Stimulated activated naive B cell treated with anti-CD40 and anti-IgM and Interleukin-4, amounts not matched to agents 10 μg/mL and 1 μg/mL and 100 μg/mL, for 72 hours (primary cell): ENCODE measurements at regions not wholly inside any gene's neighbourhood (a gene's known extent, or its start where the extent isn't known, plus 50 kb on each side); places are given as distances from the start of the nearest gene placed in this dataset.
"Not testable (repeated sequence)": the region's sequence is repeated elsewhere in the genome, so short reads cannot be mapped to it uniquely, and the experiment has no call there.

ENCODE experiments used
- ATAC-seq, 2 donors: fragments of 150-1000 bp; cut with Tn5 transposase; replicated peaks; 2 replicates each; pipeline ENCODE4 v1.10.0; 2021; ENCODE audit warnings: moderate library complexity in 1 of 2
- DNase-seq: peaks from one replicate; pipeline ENCODE4 v3.0.0; 2021
- H3K27ac Mint-ChIP-seq: one replicate; pipeline ENCODE4 v1.8.0; 2022; ENCODE audit warnings: mild to moderate bottlenecking, mixed read lengths
- H3K27me3 Mint-ChIP-seq, 2 donors: one replicate each; pipeline ENCODE4 v1.8.0; 2022; ENCODE audit warnings: mixed read lengths in 2 of 2
- H3K36me3 Mint-ChIP-seq, 2 donors: one replicate each; pipeline ENCODE4 v1.8.0; 2022; ENCODE audit warnings: mixed read lengths in 2 of 2, mild to moderate bottlenecking in 1 of 2
- H3K4me1 Mint-ChIP-seq, 2 donors: one replicate each; pipeline ENCODE4 v1.8.0; 2022; ENCODE audit warnings: mixed read lengths in 2 of 2, mild to moderate bottlenecking in 1 of 2
- H3K4me3 Mint-ChIP-seq, 2 donors: one replicate each; pipeline ENCODE4 v1.8.0; 2022; ENCODE audit warnings: mild to moderate bottlenecking in 2 of 2, mixed read lengths in 2 of 2, moderate library complexity in 1 of 2
- H3K9me3 Mint-ChIP-seq, 2 donors: one replicate each; pipeline ENCODE4 v1.8.0; 2022; ENCODE audit warnings: mixed read lengths in 2 of 2, mild to moderate bottlenecking in 1 of 2

- H3K4me3 Mint-ChIP-seq: no peak overlapping the region
- no peak for DNase-seq
- peaks cover 1 to 4% of the 10 kb centered on the region in 2 donors for H3K9me3 Mint-ChIP-seq
- H3K27me3 Mint-ChIP-seq: peaks cover 6 to 17% of the 10 kb centered on the region in 2 donors
- H3K36me3 Mint-ChIP-seq: no peaks in the 10 kb centered on the region
- no peaks in the 10 kb centered on the region for H3K4me1 Mint-ChIP-seq
- H3K27ac Mint-ChIP-seq: no peak overlapping the region
- ATAC-seq: no peak
Measured at GRCh38 chr5:130875656-130876055, 289.4 kb downstream of the HINT1 start.

- DNase-seq (no peak), ATAC-seq (no peak)
- H3K27ac Mint-ChIP-seq: no peak overlapping the region
- H3K4me1 Mint-ChIP-seq: no peaks in the 10 kb centered on the region
- peaks cover 6 to 17% of the 10 kb centered on the region in 2 donors for H3K27me3 Mint-ChIP-seq
- no peaks in the 10 kb centered on the region for H3K36me3 Mint-ChIP-seq
- H3K4me3 Mint-ChIP-seq: no peak overlapping the region
- H3K9me3 Mint-ChIP-seq: peaks cover 1 to 4% of the 10 kb centered on the region in 2 donors
Measured at GRCh38 chr5:130874861-130875417, 290.1 kb downstream of the HINT1 start.

- H3K27ac Mint-ChIP-seq: no peak overlapping the region
- peaks cover 0 to 8% of the 10 kb centered on the region in 2 donors for H3K27me3 Mint-ChIP-seq
- H3K9me3 Mint-ChIP-seq: no peaks in the 10 kb centered on the region
- no peaks in the 10 kb centered on the region for H3K36me3 Mint-ChIP-seq
- ATAC-seq (peak; percentile 60 to 65), DNase-seq (peak; percentile 8)
- H3K4me1 Mint-ChIP-seq: peaks cover 0 to 5% of the 10 kb centered on the region in 2 donors
- no peak overlapping the region for H3K4me3 Mint-ChIP-seq
Measured at GRCh38 chr5:130871346-130872086, 293.5 kb downstream of the HINT1 start.

- Mint-ChIP-seq H3K9me3 (no peaks in the 10 kb centered on the region), H3K36me3 (no peaks in the 10 kb centered on the region), H3K4me3 (no peak overlapping the region), H3K4me1 (peaks cover 0 to 5% of the 10 kb centered on the region in 2 donors), H3K27me3 (peaks cover 0 to 8% of the 10 kb centered on the region in 2 donors), H3K27ac (no peak overlapping the region)
- ATAC-seq (no peak), DNase-seq (no peak)
Measured at GRCh38 chr5:130870691-130871090, 294.4 kb downstream of the HINT1 start.

GRCh38 chr5:130868186-130868840, 296.7 kb downstream of the HINT1 start:
- H3K27ac Mint-ChIP-seq: no peak overlapping the region
- H3K9me3 Mint-ChIP-seq: peaks cover 5 to 11% of the 10 kb centered on the region in 2 donors
- DNase-seq: no peak
- ATAC-seq: no peak
- H3K27me3 Mint-ChIP-seq: peaks cover 7 to 19% of the 10 kb centered on the region in 2 donors
- peaks cover 0 to 2% of the 10 kb centered on the region in 2 donors for H3K36me3 Mint-ChIP-seq
- H3K4me3 Mint-ChIP-seq: no peak overlapping the region
- peaks cover 0 to 5% of the 10 kb centered on the region in 2 donors for H3K4me1 Mint-ChIP-seq

GRCh38 chr5:130845049-130845765, 319.8 kb downstream of the HINT1 start:
- Mint-ChIP-seq H3K27me3 (peaks cover 19% of the 10 kb centered on the region in 2 donors), H3K36me3 (no peaks in the 10 kb centered on the region), H3K4me3 (no peak overlapping the region), H3K4me1 (no peaks in the 10 kb centered on the region), H3K27ac (no peak overlapping the region), H3K9me3 (peaks cover 10 to 11% of the 10 kb centered on the region in 2 donors)
- DNase-seq (no peak), ATAC-seq (no peak)

GRCh38 chr5:130836729-130837649, 328.1 kb downstream of the HINT1 start:
- peak; percentile 23 to 33 for ATAC-seq
- Mint-ChIP-seq H3K27me3 (peaks cover 0 to 11% of the 10 kb centered on the region in 2 donors), H3K36me3 (no peaks in the 10 kb centered on the region), H3K9me3 (peaks cover 0 to 4% of the 10 kb centered on the region in 2 donors), H3K4me1 (peaks cover 7 to 9% of the 10 kb centered on the region in 2 donors), H3K27ac (peak overlapping the region; percentile 33), H3K4me3 (peak overlapping the region; percentile 80 to 84)
- no peak for DNase-seq

- not testable (repeated sequence) for H3K27ac Mint-ChIP-seq
Measured at GRCh38 chr5:130817598-130818384, 347.3 kb downstream of the HINT1 start.

GRCh38 chr5:130815246-130815645, 349.8 kb downstream of the HINT1 start:
- no peak overlapping the region for H3K4me3 Mint-ChIP-seq

More at GRCh38 chr5:130817598-130818384, 347.3 kb downstream of the HINT1 start:
- DNase-seq, H3K4me3 Mint-ChIP-seq, ATAC-seq, H3K9me3 Mint-ChIP-seq, H3K36me3 Mint-ChIP-seq, H3K27me3 Mint-ChIP-seq, H3K4me1 Mint-ChIP-seq: not testable (repeated sequence)

GRCh38 chr5:130808691-130809090, 356.4 kb downstream of the HINT1 start:
- no peaks in the 10 kb centered on the region for H3K4me1 Mint-ChIP-seq
- no peak for ATAC-seq
- DNase-seq: no peak
- no peak overlapping the region for H3K4me3 Mint-ChIP-seq
- no peak overlapping the region for H3K27ac Mint-ChIP-seq
- H3K27me3 Mint-ChIP-seq: peaks cover 0 to 12% of the 10 kb centered on the region in 2 donors
- no peaks in the 10 kb centered on the region for H3K36me3 Mint-ChIP-seq
- H3K9me3 Mint-ChIP-seq: no peaks in the 10 kb centered on the region

More at GRCh38 chr5:130815246-130815645, 349.8 kb downstream of the HINT1 start:
- Mint-ChIP-seq H3K4me1 (no peaks in the 10 kb centered on the region), H3K36me3 (no peaks in the 10 kb centered on the region), H3K9me3 (peaks cover 0 to 2% of the 10 kb centered on the region in 2 donors), H3K27me3 (peaks cover 0 to 3% of the 10 kb centered on the region in 2 donors), H3K27ac (no peak overlapping the region)
- ATAC-seq (no peak), DNase-seq (no peak)

GRCh38 chr5:130805648-130806047, 359.4 kb downstream of the HINT1 start:
- H3K4me3 Mint-ChIP-seq: no peak overlapping the region
- H3K9me3 Mint-ChIP-seq: peaks cover 6 to 7% of the 10 kb centered on the region in 2 donors
- no peak overlapping the region for H3K27ac Mint-ChIP-seq
- DNase-seq: no peak
- H3K4me1 Mint-ChIP-seq: no peaks in the 10 kb centered on the region
- no peaks in the 10 kb centered on the region for H3K36me3 Mint-ChIP-seq
- no peak for ATAC-seq
- H3K27me3 Mint-ChIP-seq: peaks cover 3 to 12% of the 10 kb centered on the region in 2 donors

GRCh38 chr5:130805036-130805435, 360.0 kb downstream of the HINT1 start:
- H3K9me3 Mint-ChIP-seq: peaks cover 6 to 7% of the 10 kb centered on the region in 2 donors
- H3K36me3 Mint-ChIP-seq: no peaks in the 10 kb centered on the region
- H3K4me1 Mint-ChIP-seq: no peaks in the 10 kb centered on the region
- ATAC-seq (no peak), DNase-seq (no peak)
- peaks cover 3 to 7% of the 10 kb centered on the region in 2 donors for H3K27me3 Mint-ChIP-seq
- H3K27ac Mint-ChIP-seq: no peak overlapping the region
- no peak overlapping the region for H3K4me3 Mint-ChIP-seq

GRCh38 chr5:130801963-130802362, 363.1 kb downstream of the HINT1 start:
- no peaks in the 10 kb centered on the region for H3K36me3 Mint-ChIP-seq
- H3K9me3 Mint-ChIP-seq: peaks cover 11 to 14% of the 10 kb centered on the region in 2 donors
- DNase-seq: no peak
- no peak overlapping the region for H3K27ac Mint-ChIP-seq
- peaks cover 3 to 7% of the 10 kb centered on the region in 2 donors for H3K27me3 Mint-ChIP-seq
- no peak for ATAC-seq
- no peaks in the 10 kb centered on the region for H3K4me1 Mint-ChIP-seq
- no peak overlapping the region for H3K4me3 Mint-ChIP-seq
